HEK293T (cell line): ENCODE measurements at regions not wholly inside any gene's neighbourhood (a gene's known extent, or its start where the extent isn't known, plus 50 kb on each side); places are given as distances from the start of the nearest gene placed in this dataset.

Experiments
- CTCF ChIA-PET: fragments of 350-600 bp; formaldehyde crosslinking; extraction: SDS; loops from one replicate; lab custom pipeline; 2021; ENCODE audit warnings: antibody characterized with exemption, inconsistent platforms; lab: Yijun Ruan, JAX
- POLR2A ChIA-PET: fragments of 350-600 bp; formaldehyde crosslinking; extraction: SDS; loops from one replicate; lab custom pipeline; 2020; ENCODE audit warnings: antibody characterized with exemption, inconsistent platforms; lab: Yijun Ruan, JAX
- DNase-seq: peaks from one replicate; pipeline ENCODE4 v3.0.0; 2012; ENCODE audit warnings: mixed read lengths; ENCODE audit errors: extremely low spot score
- ARNT ChIP-seq: fragments of 450-650 bp; IDR thresholded peaks from 2 replicates; pipeline ENCODE4 v1.6.1; 2017; ENCODE audit warnings: mild to moderate bottlenecking
- BHLHE40 ChIP-seq: fragments of 450-650 bp; IDR thresholded peaks from 2 replicates; pipeline ENCODE4 v1.6.1; 2016; ENCODE audit warnings: mild to moderate bottlenecking, moderate library complexity, borderline replicate concordance
- CTBP1 ChIP-seq: fragments of 450-650 bp; IDR thresholded peaks from 2 replicates; pipeline ENCODE4 v1.6.1; 2016; ENCODE audit warnings: borderline replicate concordance
- ELF4 ChIP-seq: fragments of 450-650 bp; IDR thresholded peaks from 2 replicates; pipeline ENCODE4 v1.6.1; 2017; ENCODE audit warnings: antibody characterized with exemption
- FOXA1 ChIP-seq: fragments of 450-650 bp; IDR thresholded peaks from 2 replicates; pipeline ENCODE4 v1.6.1; 2016; ENCODE audit warnings: mild to moderate bottlenecking
- FOXK2 ChIP-seq: fragments of 450-650 bp; IDR thresholded peaks from 2 replicates; pipeline ENCODE4 v1.6.1; 2016; ENCODE audit warnings: mild to moderate bottlenecking
- FOXM1 ChIP-seq: fragments of 450-650 bp; IDR thresholded peaks from 2 replicates; pipeline ENCODE4 v1.6.1; 2017; ENCODE audit warnings: mild to moderate bottlenecking, borderline replicate concordance
- HDGF ChIP-seq: fragments of 450-650 bp; IDR thresholded peaks from 2 replicates; pipeline ENCODE4 v1.6.1; 2017; ENCODE audit warnings: antibody characterized with exemption, borderline replicate concordance
- L3MBTL2 ChIP-seq: fragments of 450-650 bp; conservative IDR thresholded peaks from 2 replicates; pipeline ENCODE4 v1.6.1; 2016; ENCODE audit warnings: mild to moderate bottlenecking
- LEF1 ChIP-seq: fragments of 450-650 bp; IDR thresholded peaks from 2 replicates; pipeline ENCODE4 v1.6.1; 2017; ENCODE audit warnings: mild to moderate bottlenecking, borderline replicate concordance
- NFRKB ChIP-seq: fragments of 450-650 bp; IDR thresholded peaks from 2 replicates; pipeline ENCODE4 v1.6.1; 2016; ENCODE audit warnings: mild to moderate bottlenecking, moderate library complexity
- PKNOX1 ChIP-seq: fragments of 450-650 bp; IDR thresholded peaks from 2 replicates; pipeline ENCODE4 v1.6.1; 2016
- SP1 ChIP-seq: fragments of 450-650 bp; IDR thresholded peaks from 2 replicates; pipeline ENCODE4 v1.6.1; 2017
- SUZ12 ChIP-seq: fragments of 450-650 bp; IDR thresholded peaks from 2 replicates; pipeline ENCODE4 v1.6.1; 2016; ENCODE audit warnings: mild to moderate bottlenecking
- TARDBP ChIP-seq: fragments of 450-650 bp; IDR thresholded peaks from 2 replicates; pipeline ENCODE4 v1.6.1; 2016
- ZNF384 ChIP-seq: fragments of 450-650 bp; IDR thresholded peaks from 2 replicates; pipeline ENCODE4 v1.6.1; 2016

- TF ChIP-seq ZNF384 (no peak), PKNOX1 (no peak), SP1 (no peak), HDGF (no peak), NFRKB (no peak), FOXM1 (no peak), ELF4 (no peak), BHLHE40 (no peak), SUZ12 (no peak), TARDBP (no peak), CTBP1 (no peak)
- no peak for DNase-seq
- ChIA-PET POLR2A (no interaction called here), CTCF (interaction anchor here (0.6 kb wide), 1 partner anchor 408 kb away, joined by 3 read pairs; no protein-coding TSS in a partner anchor)
These were observed 119.2 kb upstream of the TTC29 start for GRCh38 chr4:147064856-147065255.

- TF ChIP-seq ARNT (no peak), PKNOX1 (no peak), TARDBP (no peak), SP1 (no peak), FOXM1 (no peak), NFRKB (no peak), CTBP1 (no peak), HDGF (no peak), ELF4 (no peak), FOXK2 (no peak), LEF1 (no peak), L3MBTL2 (no peak), SUZ12 (no peak), ZNF384 (no peak), BHLHE40 (no peak), FOXA1 (no peak)
- CTCF ChIA-PET, result no interaction called here
- no peak for DNase-seq
- POLR2A ChIA-PET, result no interaction called here
These were observed 122.9 kb upstream of the TTC29 start for GRCh38 chr4:147068564-147068963.

GRCh38 chr4:147071209-147071740 lies 125.6 kb upstream of the TTC29 start:
- POLR2A ChIA-PET, result no interaction called here
- CTCF ChIA-PET, result no interaction called here
- TF ChIP-seq BHLHE40, result no peak
- TF ChIP-seq ARNT, result no peak
- no peak for TF ChIP-seq SP1
- TF ChIP-seq ELF4, result no peak
- no peak for TF ChIP-seq LEF1
- TF ChIP-seq ZNF384, result no peak
- TF ChIP-seq FOXA1, result no peak
- no peak for TF ChIP-seq FOXM1
- TF ChIP-seq CTBP1, result no peak
- no peak for TF ChIP-seq HDGF
- TF ChIP-seq FOXK2, result no peak
- no peak for TF ChIP-seq L3MBTL2
- TF ChIP-seq TARDBP, result no peak
- no peak for TF ChIP-seq SUZ12
- no peak for TF ChIP-seq NFRKB
- no peak for TF ChIP-seq PKNOX1
- DNase-seq, result no peak

- TF ChIP-seq CTBP1 (no peak), PKNOX1 (peak; percentile 88)
- no peak for DNase-seq
- ChIA-PET CTCF (no interaction called here), POLR2A (no interaction called here)
These were observed 130.5 kb upstream of the TTC29 start for GRCh38 chr4:147076179-147076578.

- CTCF ChIA-PET, result no interaction called here
- TF ChIP-seq ELF4 (no peak), ARNT (no peak), CTBP1 (no peak), LEF1 (no peak), NFRKB (no peak), TARDBP (no peak), FOXK2 (no peak), FOXM1 (no peak), HDGF (no peak), SUZ12 (no peak), L3MBTL2 (no peak), FOXA1 (no peak), PKNOX1 (no peak)
- no peak for DNase-seq
- POLR2A ChIA-PET, result no interaction called here
These were observed 131.1 kb upstream of the TTC29 start for GRCh38 chr4:147076728-147077127.
